GM19238 (cell line): ENCODE measurements at regions not wholly inside any gene's neighbourhood (a gene's known extent, or its start where the extent isn't known, plus 50 kb on each side); places are given as distances from the start of the nearest gene placed in this dataset.
"Not testable (repeated sequence)": the region's sequence is repeated elsewhere in the genome, so short reads cannot be mapped to it uniquely, and the experiment has no call there.

ENCODE experiments used
- DNase-seq: peaks from one replicate; pipeline ENCODE4 v3.0.0; 2011; ENCODE audit warnings: low spot score; ENCODE audit not compliant: insufficient read length

GRCh38 chr5:160479220-160479619 lies 57.6 kb downstream of the PTTG1 start:
- no peak for DNase-seq

GRCh38 chr5:160479926-160480325 lies 58.3 kb downstream of the PTTG1 start:
- DNase-seq: no peak

DNA sequence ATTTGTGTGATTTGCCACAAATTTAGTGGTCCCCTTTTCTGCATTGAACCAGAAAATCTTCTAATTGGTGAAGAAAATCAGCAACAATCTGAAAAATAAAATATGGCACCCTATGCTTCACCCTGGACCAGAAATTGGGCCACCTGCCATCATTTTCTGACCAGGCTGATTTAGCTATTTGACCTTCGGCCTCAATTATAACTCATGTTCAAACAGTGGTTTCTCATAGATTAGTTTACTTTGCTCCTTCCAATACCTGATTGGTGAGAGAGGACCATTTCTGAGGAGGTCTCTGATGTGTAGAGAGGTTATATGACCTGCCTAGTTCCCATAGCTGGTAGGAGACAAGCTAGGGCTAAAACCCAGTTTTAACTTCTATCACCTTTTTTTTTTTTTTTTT lies 59.0 kb downstream of the PTTG1 start:
- DNase-seq: no peak

- no peak for DNase-seq
These were observed 63.0 kb downstream of the PTTG1 start for GRCh38 chr5:160484678-160485077.

DNA sequence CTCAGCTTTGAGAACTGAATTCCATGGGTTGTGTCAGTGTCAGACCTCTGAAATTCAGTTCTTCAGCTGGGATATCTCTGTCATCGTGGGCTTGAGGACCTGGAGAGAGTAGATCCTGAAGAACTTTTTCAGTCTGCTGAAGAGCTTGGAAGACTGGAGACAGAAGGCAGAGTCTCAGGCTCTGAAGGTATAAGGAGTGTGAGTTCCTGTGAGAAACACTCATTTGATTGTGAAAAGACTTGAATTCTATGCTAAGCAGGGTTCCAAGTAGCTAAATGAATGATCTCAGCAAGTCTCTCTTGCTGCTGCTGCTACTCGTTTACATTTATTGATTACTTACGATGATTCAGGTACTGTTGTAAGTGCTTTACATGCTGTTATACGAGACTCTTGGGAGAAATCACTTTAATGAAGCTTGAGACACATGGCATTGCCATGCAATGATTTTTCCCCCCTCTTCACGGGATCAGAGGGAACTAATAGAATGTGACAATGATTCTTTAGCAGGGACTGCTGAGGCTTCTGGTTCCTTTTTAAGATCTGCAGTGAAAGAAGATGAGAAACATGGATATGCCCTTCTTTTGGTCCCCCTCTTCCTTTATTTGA lies 63.8 kb downstream of the PTTG1 start:
- DNase-seq: no peak

DNA sequence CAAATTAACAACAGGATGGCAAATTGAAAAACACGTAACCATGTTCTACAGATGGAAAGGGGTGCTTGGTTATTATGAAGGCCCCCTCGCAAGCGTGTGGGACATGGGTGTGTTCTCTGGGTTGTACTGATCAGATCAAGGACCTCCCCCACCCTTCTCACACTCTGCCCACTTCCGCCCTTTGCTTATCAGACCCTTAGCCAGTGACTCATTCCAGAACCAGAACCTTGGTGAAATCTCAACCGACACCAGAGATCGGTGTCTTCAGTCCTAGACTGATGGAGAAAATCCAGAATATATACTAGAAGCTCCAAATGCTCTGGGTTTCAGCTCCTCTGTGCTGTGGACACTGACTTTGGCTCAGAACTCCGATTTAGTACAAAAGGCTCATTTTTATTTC lies 64.9 kb downstream of the PTTG1 start:
- no peak for DNase-seq

- DNase-seq: no peak
These were observed 67.0 kb downstream of the PTTG1 start for GRCh38 chr5:160488394-160489325.

DNA sequence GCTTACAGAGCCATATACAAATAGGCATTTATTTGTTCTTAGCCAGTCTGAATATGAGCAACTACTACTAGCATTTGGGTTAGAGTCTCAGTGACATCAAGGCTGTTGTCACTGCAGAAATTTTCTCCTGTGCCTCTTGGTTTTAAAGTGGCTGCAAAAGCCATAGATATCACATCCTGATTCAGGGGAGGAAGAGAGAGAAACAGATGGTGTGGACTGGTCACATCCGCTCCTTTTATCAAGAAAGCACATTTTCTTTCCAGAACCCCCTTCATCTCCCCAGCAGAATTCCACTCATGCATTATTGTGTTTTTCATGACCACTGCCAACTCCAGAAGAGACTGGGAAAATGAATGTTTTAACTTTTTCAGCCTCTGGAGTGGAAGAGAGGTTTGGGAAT lies 69.8 kb downstream of the PTTG1 start:
- DNase-seq: no peak

DNA sequence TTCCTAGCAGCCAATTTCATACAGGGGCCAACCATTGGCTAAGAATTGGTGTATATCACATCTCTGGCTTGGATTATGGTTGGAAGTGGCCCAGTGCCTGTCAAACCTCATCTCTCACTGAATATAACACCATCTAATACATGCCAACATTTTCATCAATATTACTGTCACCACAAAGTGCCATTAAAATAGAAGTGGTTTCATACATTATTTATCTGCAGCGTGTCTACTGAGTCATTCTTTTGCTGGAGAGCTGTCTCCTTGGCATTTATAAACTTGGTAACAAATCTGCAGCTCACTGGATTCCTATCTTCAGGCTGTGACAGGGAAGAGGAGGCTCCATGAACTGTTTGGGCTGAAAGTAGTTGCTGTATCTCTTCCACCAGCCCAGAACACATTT lies 70.9 kb downstream of the PTTG1 start:
- no peak for DNase-seq

DNA sequence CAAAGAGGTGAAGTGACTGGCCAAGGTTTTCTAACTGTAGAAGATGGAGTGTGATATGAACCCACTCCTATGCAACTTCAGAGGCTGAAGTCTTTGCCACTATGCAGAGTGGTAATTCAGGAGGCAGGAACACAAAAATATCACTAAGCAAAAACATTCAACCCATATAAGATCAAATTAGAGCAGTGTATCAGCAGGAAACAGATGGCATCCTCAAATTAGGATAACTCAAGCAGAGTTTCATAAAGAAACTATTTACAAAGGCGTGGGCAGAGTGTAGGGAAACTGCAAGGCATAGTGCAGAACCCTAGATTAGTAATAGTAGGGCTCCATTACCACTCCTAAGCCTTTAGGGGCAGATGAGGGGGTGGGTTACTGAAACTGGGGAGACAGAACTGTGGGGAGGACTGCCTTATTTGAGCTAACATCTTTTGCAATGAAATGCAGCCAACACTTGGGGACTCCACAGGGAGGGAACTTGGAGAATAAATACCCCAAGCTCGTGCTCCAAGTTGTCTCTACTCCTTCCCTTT lies 72.2 kb downstream of the PTTG1 start:
- DNase-seq: no peak

GRCh38 chr5:160494451-160494850 lies 72.8 kb downstream of the PTTG1 start:
- DNase-seq: no peak

DNA sequence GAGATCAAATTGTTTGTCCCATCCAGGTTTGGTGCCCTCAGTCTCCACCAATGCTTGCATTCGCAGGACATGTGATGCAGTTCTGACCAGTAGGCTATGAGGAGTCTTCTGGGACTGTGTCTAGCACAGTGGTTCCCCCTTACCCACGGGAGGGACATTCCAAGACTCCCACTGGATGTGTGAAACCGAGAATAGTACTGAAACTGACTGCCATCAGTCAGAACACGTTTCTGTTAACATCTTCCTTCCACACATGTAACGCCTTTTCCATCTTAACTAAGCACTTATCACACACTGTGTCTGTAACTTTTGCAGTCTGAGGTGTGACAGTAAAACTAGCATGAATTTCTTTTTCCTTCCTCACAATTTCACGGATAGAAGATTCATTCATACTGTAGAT lies 74.7 kb downstream of the PTTG1 start:
- DNase-seq: no peak

DNA sequence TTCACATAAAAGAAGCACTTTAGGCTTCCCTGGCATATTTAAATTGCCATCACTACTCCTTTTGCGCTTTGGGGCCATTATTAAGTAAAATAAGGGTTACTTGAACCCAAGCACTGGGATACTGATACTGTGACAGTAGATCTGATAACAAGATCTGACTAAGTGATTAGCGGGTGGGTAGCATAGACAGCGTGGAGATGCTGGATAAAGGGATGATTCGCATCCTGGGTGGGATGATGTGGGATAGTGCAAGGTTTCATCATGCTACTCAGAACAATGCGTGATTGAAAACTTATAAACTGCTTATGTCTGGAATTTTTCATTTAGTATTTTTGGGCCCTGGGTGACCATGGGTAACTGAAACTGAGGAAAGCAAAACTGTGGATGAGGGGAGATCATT lies 75.1 kb downstream of the PTTG1 start:
- no peak for DNase-seq

GRCh38 chr5:160497878-160498277 lies 76.2 kb downstream of the PTTG1 start:
- no peak for DNase-seq

- not testable (repeated sequence) for DNase-seq
These were observed 76.9 kb downstream of the PTTG1 start for GRCh38 chr5:160498441-160499043.

DNA sequence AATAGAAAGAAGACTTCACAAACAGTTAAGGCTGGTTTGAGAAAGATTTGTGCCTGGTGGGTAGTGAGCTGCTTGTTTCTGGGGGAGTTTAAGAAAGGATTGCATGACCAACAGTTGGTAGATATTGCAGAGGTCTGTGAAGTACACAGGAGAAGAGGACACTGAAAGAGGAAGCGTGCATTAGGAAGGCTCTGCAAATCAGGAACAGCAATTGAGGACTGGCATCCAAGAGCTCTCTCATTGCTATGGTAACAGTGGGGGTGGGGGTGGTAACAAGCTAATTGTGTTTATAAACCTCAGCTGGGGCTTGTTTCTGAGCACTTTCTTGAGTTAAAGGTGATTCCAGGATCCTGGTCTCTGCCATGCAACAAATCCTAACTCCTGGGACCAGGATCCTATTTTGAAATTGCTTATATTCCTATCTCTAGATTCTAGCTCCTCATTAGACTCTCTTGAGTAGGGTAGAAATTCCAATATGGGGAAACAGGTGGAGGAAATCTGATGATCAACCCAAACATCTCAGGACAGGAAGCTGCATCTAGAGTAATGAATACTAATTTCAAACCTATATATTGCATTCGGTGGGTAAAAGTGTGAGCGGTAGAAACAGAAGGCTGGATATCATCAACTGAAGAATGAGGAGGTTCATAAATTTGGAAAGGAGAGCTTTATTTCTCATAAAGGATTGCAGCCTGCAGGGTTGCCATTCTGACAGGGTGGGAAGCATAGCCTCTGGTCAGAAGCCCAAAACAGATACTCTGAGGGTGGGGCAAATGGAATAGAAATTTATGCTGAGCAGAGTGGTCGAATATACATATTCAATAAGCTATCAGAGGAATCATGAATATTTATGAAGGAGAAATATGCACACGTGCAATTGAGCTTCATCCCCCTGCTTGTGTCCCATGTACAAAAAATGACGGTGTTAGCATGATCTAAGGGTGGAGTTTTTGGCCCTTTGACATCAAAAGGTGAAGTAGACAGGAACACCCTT lies 79.4 kb downstream of the PTTG1 start:
- DNase-seq: no peak

DNA sequence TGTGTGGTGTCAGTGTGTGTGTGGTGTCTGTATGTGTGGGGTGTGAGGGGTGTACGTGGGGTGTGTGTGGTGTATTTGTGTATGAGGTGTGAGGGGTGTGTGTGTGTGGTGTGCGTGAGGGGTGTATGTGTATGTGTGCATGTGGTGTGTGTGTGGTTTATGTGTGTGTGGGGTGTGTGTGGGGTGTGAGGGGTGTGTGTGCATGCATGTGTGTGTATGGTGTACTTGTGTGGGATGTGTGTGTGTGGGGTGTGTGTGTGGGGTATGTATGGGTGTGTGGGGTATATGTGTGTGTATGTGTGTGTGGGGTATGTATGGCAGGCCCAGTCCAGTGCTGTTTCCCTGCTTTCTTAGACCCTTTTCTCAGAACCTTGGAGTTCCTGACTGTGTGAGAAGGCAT lies 83.3 kb downstream of the PTTG1 start:
- DNase-seq: no peak

DNA sequence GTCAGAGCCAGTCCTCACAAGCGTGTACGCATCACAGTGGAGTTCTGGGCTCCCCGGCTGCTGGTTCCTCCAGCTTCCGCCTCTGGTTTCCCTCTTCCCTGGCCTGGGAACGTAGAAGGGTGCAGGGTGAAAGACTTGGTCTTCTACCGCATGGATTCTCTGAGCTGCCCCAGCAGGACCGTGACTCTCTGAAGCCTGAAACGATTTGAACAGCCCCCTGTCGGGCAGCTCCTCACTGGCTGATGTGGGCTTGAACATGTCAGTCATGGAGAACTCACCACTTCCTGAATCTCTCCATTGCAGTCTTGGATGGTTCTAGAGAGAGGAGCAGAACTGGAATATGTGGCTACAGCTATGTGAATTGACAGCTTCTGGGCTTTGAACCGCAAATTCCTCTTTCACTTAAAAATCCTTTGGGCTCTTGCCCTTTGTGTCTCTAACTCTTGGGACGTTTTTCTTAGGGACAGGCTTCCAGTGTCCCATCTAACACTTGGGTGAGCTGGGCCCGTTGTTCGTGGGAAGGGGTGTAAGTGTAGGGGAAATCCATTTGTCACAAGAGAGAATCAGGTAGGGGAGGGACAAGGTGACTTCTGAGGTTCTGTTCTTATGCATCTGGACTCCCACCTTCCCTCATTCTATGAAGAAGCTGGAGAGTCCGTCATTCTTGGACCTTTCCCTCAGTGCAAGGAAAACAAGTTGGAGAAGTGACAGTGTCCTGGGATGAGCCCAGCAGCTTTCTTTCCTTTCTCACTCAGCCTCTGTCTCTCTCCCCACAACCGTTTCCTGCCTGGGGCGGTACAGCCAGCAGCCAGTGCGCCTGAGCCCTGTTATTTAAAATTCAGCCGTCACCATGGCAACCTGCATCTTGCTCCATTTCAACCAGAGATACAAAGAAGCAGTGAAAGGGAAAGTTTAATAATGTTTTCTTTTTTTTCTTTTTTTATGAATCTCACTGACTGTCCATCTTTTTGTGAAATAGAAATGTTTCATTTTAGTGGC lies 84.7 kb downstream of the PTTG1 start:
- DNase-seq: peak; percentile 40

DNA sequence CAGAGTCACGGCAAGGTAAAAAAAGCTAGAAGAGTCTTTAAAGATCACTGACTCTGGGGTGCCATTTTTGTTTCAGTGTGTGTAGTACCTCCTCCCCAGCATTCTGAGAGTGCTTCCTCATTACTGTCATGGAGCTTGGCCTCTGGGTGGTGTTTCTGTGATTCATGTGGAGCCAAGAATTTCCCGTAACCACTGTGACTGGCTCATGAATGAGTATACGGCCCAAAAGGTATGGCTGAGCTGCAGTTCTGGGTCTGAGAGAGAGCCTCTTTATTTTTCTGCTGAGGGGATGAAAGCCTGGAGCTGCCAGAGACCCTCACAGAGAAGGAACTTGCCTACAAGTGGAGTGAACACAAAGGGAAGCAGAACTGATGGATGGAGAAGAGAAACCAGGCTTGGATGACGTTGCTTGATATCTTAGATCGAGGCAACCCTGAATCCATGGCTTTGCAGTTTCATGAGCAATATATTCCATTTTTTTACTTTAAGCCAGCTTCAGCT lies 85.6 kb downstream of the PTTG1 start:
- no peak for DNase-seq
